ENCODE measurements at regions not wholly inside any gene's neighbourhood (a gene's known extent, or its start where the extent isn't known, plus 50 kb on each side); places are given as distances from the start of the nearest gene placed in this dataset.

- TF ChIP-seq, protein P1, sequence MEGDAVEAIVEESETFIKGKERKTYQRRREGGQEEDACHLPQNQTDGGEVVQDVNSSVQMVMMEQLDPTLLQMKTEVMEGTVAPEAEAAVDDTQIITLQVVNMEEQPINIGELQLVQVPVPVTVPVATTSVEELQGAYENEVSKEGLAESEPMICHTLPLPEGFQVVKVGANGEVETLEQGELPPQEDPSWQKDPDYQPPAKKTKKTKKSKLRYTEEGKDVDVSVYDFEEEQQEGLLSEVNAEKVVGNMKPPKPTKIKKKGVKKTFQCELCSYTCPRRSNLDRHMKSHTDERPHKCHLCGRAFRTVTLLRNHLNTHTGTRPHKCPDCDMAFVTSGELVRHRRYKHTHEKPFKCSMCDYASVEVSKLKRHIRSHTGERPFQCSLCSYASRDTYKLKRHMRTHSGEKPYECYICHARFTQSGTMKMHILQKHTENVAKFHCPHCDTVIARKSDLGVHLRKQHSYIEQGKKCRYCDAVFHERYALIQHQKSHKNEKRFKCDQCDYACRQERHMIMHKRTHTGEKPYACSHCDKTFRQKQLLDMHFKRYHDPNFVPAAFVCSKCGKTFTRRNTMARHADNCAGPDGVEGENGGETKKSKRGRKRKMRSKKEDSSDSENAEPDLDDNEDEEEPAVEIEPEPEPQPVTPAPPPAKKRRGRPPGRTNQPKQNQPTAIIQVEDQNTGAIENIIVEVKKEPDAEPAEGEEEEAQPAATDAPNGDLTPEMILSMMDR (conservative IDR thresholded peaks at IDR 0.05; ENCODE audit: low read length): no peak
- no peak for TF ChIP-seq EZH2phosphoT487 (IDR thresholded peaks at IDR 0.05; ENCODE audit: borderline replicate concordance)
Observed at GRCh38 chrX:42129022-42129940, 205.9 kb upstream of the CASK start.

Data from Loucy (cell line).